CD4-positive, alpha-beta T cell treated with Interferon alpha-2 for 1 hour (primary cell): ENCODE measurements at regions not wholly inside any gene's neighbourhood (a gene's known extent, or its start where the extent isn't known, plus 50 kb on each side); places are given as distances from the start of the nearest gene placed in this dataset.

Experiments
- DNase-seq, 2 donors: peaks; one replicate each; pipeline ENCODE4 v3.0.0-alpha.2; 2020 to 2022

- no peak for DNase-seq
Measured at GRCh38 chr16:72444696-72445095, 272.7 kb upstream of the PMFBP1 start.

DNA sequence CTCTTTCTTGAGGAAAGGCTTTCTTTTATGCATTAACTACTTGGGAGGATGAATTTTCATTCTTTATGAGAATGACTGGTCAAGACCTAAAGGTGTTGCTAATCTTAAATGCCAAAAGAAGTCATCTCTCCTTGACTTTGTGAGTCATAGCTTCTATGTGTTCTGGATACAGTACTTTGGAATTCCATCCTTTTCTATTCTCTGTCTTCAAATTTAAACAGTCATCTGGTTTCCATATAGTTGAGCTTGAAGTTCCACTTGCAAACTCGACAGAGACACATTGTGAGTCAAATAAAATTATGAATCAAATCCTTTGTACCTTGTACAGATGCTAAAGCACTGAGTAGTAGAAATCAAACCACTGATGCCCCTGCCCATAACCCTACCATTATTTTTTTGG, 271.9 kb upstream of the PMFBP1 start:
- DNase-seq, result no peak

- DNase-seq, result no peak
Measured at GRCh38 chr16:72442385-72443158, 270.6 kb upstream of the PMFBP1 start.

GRCh38 chr16:72437891-72438290, 265.9 kb upstream of the PMFBP1 start:
- DNase-seq, result no peak

DNA sequence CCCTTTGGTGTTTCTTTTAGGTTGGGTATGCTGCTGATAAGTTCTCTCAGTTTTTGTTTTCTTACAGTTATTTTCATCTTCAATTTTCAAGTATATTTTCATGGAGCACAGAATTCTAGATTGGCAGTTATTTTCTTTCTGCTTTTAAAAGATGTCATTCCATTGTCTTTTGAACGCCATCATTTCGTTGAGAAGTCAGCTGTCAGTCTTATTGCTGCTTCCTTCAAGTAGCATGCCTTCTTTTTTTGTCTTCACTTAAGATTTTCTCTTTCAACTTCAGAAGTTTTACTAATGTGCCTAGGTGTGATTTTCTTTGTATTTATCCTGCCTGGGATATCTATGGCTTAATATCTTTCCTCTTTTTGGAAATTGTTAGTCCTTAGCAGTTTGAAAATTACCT, 262.2 kb upstream of the PMFBP1 start:
- DNase-seq, result no peak

DNA sequence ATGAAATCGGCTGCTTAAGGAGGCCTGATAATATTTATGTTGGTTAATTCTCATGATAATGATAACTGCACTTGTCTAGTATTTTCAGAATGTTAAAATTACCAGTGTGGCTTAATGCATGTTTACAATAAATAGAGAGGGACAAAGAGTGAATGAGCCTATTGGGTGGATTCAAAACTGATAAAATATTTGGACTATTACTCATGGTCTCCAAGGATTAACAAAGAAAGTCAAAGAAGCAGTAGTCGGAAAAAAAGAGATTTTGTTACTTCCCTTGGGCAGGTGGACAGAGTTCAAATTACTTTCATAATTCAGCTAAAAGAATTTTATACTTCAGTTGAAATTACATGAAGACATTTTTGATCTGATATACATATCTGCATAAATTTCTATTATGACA, 258.2 kb upstream of the PMFBP1 start:
- DNase-seq, result no peak

GRCh38 chr16:72429671-72430081, 257.7 kb upstream of the PMFBP1 start:
- DNase-seq, result no peak

DNA sequence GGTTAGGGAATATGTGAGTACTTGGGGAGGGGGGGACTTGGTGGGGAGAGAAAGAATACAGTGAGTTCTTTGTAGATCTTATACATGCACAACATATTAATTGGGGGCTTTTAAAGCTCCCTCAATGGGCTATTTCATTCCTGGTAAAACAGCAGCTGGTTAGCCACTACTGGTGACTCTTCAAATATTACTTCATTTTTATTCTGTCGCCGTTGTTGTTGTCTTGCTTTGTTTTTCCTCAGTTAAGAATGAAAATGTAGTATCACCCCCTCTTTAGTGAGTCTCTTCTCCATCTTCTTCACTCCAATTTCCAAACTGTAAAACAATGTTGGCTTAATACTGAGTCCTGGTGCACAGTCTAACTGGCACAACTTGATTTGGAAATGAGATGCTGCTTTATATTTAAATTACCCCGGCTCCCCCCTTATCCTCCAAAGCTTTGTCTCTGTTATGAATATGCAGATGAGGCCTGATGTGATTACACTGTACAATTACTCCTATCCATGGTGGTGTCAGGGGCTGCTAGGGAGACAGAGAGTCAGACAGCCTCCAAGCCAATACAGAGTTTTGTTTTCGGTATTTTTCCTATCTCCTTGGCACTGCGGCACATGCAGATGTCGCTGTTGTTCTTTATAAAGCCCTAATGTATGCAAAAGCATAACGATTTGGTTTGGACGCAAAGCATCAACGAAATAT, 256.9 kb upstream of the PMFBP1 start:
- no peak for DNase-seq

DNA sequence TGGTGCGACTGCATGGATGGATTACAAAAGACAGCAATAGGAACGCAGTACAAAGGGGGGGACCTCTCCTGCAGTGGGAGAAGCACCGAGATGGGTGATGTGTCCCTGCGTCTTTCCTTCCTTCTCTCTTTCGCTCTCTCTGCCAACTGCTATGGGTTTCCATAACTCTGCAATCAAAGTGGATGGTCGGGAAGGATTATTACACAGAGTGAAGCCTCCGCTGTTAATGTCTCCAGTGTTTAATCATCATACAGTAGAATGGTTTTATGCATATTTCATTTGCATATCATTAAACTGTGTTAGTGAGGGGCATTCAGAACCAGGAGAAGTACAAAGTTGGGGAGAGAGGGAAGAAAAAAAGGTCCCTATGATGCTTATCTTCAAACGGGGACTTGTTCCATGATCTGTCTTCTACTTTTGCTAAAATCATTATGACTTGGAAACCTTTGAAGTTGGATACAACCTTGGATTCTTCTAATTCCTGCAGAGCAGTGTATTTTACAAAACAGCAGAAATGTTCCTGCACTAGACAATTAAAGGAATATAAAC, 255.9 kb upstream of the PMFBP1 start:
- no peak for DNase-seq

- DNase-seq, result no peak
Measured at GRCh38 chr16:72427051-72427782, 255.3 kb upstream of the PMFBP1 start.

DNA sequence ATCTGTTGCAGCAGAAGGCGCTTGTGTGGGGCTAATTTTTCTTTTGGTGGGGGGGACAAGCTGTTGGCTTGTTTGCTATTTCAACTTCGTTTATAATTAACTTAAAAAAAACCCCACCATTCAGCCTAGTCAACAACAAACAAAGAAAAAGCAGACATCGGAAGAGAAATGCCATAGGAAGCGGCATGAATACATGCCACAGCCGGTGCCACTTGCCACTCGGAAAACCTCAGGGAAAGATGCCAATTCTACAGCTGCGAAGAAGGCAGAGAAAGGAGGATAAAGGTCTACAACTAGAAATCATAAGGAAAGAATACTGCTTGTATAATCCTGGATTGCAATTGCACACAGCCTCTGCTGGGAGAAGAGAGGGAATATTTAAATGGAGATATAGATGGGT, 254.4 kb upstream of the PMFBP1 start:
- no peak for DNase-seq

- DNase-seq, result no peak
Measured at GRCh38 chr16:72425571-72426341, 253.8 kb upstream of the PMFBP1 start.

DNA sequence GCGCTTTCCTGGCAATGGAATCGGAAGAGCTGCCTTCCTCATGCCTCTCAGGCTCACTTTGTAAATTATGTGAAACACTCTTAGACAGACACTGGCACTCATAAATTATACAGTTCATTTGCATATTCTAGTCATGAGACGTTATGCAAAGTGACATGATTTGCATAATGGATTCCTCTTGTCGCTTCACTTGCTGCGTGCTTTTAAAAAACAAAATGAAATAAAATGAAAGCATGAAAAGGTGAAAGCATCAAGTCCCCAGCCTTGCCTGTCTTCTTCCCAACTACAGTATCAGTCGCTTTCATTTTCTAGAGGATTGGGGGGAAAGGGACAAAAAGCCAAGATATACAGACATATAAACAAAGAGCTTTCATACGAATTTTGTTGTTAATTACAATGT, 252.8 kb upstream of the PMFBP1 start:
- DNase-seq, result no peak

DNA sequence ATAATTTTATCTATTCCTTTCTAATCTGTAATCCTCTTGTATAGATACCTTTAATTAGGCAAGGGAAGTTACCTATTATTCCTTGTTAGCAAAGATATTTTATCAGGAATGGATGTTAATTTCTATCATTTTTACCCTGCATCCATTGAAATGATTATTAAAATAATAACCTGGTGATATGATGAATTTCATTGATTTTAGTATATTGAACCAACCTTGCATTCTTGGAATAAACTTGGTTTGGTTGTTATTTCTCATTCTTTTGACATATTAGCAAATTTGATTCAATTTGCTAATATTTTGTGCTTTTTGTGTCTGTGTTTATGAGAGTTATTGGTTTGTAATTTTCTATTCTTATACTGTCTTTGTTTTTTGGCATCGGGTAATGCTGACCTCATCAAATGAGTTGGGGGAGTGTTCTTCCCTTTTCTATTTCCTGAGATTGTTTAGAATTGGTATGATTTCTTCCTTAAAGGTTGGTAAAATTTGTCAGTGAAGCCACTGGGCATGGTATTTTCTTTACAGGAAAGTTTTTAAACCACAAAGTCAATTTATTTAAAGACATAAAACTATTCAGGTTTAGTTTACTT, 250.4 kb upstream of the PMFBP1 start:
- DNase-seq, result no peak

GRCh38 chr16:72419638-72420037, 247.7 kb upstream of the PMFBP1 start:
- no peak for DNase-seq

- DNase-seq, result no peak
Measured at GRCh38 chr16:72415379-72415778, 243.4 kb upstream of the PMFBP1 start.

- no peak for DNase-seq
Measured at GRCh38 chr16:72410492-72410891, 238.5 kb upstream of the PMFBP1 start.

DNA sequence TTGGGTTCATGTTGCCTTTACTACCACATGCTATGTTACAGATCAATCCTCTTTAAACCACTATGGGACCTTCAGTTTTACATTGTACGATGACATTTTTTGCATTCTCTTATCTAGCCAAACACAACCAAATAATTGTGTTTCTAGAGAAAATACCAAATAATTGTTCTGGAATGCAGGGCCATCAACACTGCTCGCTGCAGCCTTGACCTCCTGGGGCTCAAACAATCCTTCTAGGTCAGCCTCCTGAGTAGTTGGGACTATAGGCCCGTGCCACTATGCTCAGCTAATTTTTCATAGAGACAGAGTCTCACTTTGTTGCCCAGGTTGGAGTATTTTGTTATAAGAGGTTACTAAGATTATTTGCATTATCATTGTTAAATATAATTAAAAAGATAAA, 237.5 kb upstream of the PMFBP1 start:
- no peak for DNase-seq

- DNase-seq, result no peak
Measured at GRCh38 chr16:72406390-72406789, 234.4 kb upstream of the PMFBP1 start.

- DNase-seq, result no peak
Measured at GRCh38 chr16:72404299-72404698, 232.3 kb upstream of the PMFBP1 start.

- DNase-seq, result no peak
Measured at GRCh38 chr16:72401084-72401361, 229.1 kb upstream of the PMFBP1 start.

DNA sequence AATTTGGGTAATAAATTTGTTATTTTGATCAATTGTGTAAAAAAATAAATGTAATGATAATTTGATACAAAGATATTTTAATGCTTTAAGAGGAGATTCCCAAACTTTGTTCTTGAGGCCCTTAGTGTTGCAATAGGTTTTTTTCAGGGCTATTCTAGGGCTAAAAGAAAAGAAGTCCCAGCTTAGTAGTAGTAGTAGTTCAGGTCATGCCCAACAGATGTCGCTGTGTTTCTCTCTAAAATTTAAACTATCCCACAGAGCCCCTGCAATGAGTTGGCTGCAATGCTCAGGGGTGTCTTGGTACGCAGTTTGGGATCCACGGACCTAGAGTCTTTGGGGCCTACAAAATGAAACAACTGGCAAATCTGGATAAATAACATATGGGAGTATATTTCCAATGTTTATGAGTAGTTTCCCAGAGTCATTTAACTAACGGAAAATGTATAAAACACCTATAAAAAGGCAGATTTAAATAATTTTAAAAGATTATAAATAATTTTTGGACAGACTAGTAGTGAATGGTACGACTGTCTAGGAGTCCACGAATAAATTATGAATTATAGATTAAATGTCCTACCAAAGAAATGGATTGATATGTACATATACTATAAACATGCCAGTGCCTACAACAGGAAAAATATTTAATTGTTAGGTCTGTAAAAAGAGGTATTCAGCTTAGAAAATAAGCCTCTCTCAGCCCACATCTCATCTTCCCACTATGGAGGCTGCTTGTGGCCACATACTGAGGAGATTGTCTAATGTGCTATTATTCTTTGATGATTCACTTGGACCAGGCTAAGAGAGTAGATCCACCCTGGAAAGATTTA, 228.5 kb upstream of the PMFBP1 start:
- peak in 1 of 2 donors; percentile 43 for DNase-seq
